GM23338 (cell line): ENCODE measurements at regions not wholly inside any gene's neighbourhood (a gene's known extent, or its start where the extent isn't known, plus 50 kb on each side); places are given as distances from the start of the nearest gene placed in this dataset.

ENCODE experiments used
- ATAC-seq: fragments of 200-7000 bp; cut with Tn5 transposase; 3 replicates; pipeline ENCODE4 v1.9.1; 2020
- DNase-seq: peaks from one replicate; pipeline ENCODE4 v3.0.0-alpha.2; 2015; ENCODE audit warnings: low spot score
- H2AFZ ChIP-seq: fragments of 200-600 bp; sonication (generic); 2 replicates; pipeline ENCODE4 v1.8.0; 2016; ENCODE audit warnings: antibody characterized with exemption, mild to moderate bottlenecking, moderate library complexity
- H3F3A ChIP-seq: fragments of 200-600 bp; sonication (generic); replicated peaks from 2 replicates; pipeline ENCODE4 v1.8.0; 2017; ENCODE audit warnings: antibody characterized with exemption, mixed run types, low read depth
- H3K27ac ChIP-seq: fragments of 200-600 bp; sonication (generic); 2 replicates; pipeline ENCODE4 v1.6.1; 2016; ENCODE audit warnings: low read depth
- H3K27me3 ChIP-seq: fragments of 200-600 bp; sonication (generic); 2 replicates; pipeline ENCODE4 v1.8.0; 2016; ENCODE audit warnings: mild to moderate bottlenecking, mixed run types, moderate library complexity; ENCODE audit not compliant: insufficient read depth
- H3K36me3 ChIP-seq: fragments of 200-600 bp; sonication (generic); 2 replicates; pipeline ENCODE4 v1.8.0; 2016; ENCODE audit warnings: mild to moderate bottlenecking; ENCODE audit not compliant: insufficient read depth
- H3K4me1 ChIP-seq: fragments of 200-600 bp; sonication (generic); 2 replicates; pipeline ENCODE4 v1.8.0; 2016; ENCODE audit warnings: mild to moderate bottlenecking, moderate library complexity; ENCODE audit not compliant: insufficient read depth
- H3K4me2 ChIP-seq: fragments of 200-600 bp; sonication (generic); 2 replicates; pipeline ENCODE4 v1.7.1; 2017; ENCODE audit warnings: mixed run types
- H3K4me3 ChIP-seq: fragments of 200-600 bp; sonication (generic); 2 replicates; pipeline ENCODE4 v1.6.1; 2016; ENCODE audit warnings: mixed run types
- H3K79me2 ChIP-seq: fragments of 200-600 bp; sonication (generic); replicated peaks from 2 replicates; pipeline ENCODE4 v1.8.0; 2017; ENCODE audit warnings: mild to moderate bottlenecking; ENCODE audit not compliant: insufficient read depth
- H3K9me2 ChIP-seq: fragments of 200-600 bp; sonication (generic); 2 replicates; pipeline ENCODE4 v1.8.0; 2017; ENCODE audit not compliant: insufficient read depth
- H4K20me1 ChIP-seq: fragments of 200-600 bp; sonication (generic); replicated peaks from 2 replicates; pipeline ENCODE4 v1.8.0; 2017; ENCODE audit warnings: mild to moderate bottlenecking; ENCODE audit not compliant: insufficient read depth
- H3K27ac Mint-ChIP-seq: 2 replicates; pipeline ENCODE4 v1.8.0; 2020; ENCODE audit warnings: inconsistent platforms, mild to moderate bottlenecking, moderate library complexity, mixed read lengths
- H3K27me3 Mint-ChIP-seq: 3 replicates; pipeline ENCODE4 v1.8.0; 2022; ENCODE audit warnings: low read depth, mild to moderate bottlenecking, moderate library complexity, mixed read lengths, inconsistent platforms; ENCODE audit not compliant: insufficient read depth, poor library complexity
- H3K36me3 Mint-ChIP-seq: 3 replicates; pipeline ENCODE4 v1.8.0; 2021; ENCODE audit warnings: low read depth, mild to moderate bottlenecking, inconsistent platforms, moderate library complexity, mixed read lengths
- H3K4me1 Mint-ChIP-seq: 3 replicates; pipeline ENCODE4 v1.8.0; 2020; ENCODE audit warnings: mild to moderate bottlenecking, inconsistent platforms, mixed read lengths
- H3K4me3 Mint-ChIP-seq: 3 replicates; pipeline ENCODE4 v1.8.0; 2021; ENCODE audit warnings: moderate library complexity, mild to moderate bottlenecking, inconsistent platforms, mixed read lengths
- H3K9me3 Mint-ChIP-seq: 3 replicates; pipeline ENCODE4 v1.8.0; 2020; ENCODE audit warnings: moderate library complexity, mild to moderate bottlenecking, inconsistent platforms, mixed read lengths
- CREB1 ChIP-seq: fragments of 250-450 bp; sonication (Bioruptor Pico); IDR thresholded peaks from 2 replicates; pipeline ENCODE4 v1.5.0; 2020; ENCODE audit warnings: low read depth, mild to moderate bottlenecking, moderate library complexity
- EZH2 ChIP-seq: fragments of 200-600 bp; sonication (generic); IDR thresholded peaks from one replicate; pipeline ENCODE4 v1.8.0; 2017; ENCODE audit warnings: antibody characterized with exemption, mild to moderate bottlenecking, low read depth; ENCODE audit not compliant: unreplicated experiment
- NANOG ChIP-seq: IDR thresholded peaks from 2 replicates; pipeline ENCODE4 v1.6.1; 2016; ENCODE audit warnings: antibody characterized with exemption, borderline replicate concordance
- ZNF114 ChIP-seq: fragments of 250-450 bp; sonication (Bioruptor Pico); IDR thresholded peaks from 2 replicates; pipeline ENCODE4 v1.5.0; 2020; ENCODE audit warnings: mild to moderate bottlenecking, moderate library complexity
- TF ChIP-seq, protein P1 (sequence below), 2 experiments: fragments of 200-600 bp in 1 of 2; sonication (generic) in 1 of 2; conservative IDR thresholded peaks; 2 replicates each; pipeline versions ENCODE4 v1.5.1 to v1.6.1; 2016 to 2017; ENCODE audit warnings: antibody characterized with exemption in 2 of 2, low read depth in 2 of 2, mild to moderate bottlenecking in 2 of 2, moderate library complexity in 1 of 2
- TF ChIP-seq, protein P2 (sequence below): IDR thresholded peaks from 2 replicates; pipeline ENCODE4 v1.6.1; 2016; ENCODE audit warnings: antibody characterized with exemption
- TF ChIP-seq, protein P3 (sequence below): IDR thresholded peaks from one replicate; pipeline ENCODE4 v1.6.1; 2018; ENCODE audit warnings: antibody characterized with exemption; ENCODE audit not compliant: unreplicated experiment

DNA sequence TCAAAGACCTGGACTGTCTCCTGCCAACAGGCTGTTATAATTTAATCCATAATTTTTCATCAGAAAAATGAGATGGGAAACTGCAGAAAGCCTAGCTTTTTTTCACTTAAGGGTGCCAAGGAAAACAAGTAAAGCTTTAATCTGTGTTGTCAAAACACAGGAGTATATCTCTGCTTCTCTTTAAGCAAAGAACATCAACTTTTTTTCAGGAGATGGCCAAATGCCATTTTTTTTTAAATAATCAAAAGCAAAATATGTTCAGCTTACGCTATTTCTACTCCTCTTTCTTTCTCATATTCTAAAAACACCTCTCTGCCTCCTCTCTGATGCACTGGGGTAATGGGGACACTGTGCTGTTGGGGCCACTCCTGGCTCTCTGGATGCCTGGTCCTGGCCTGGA is 73.1 kb upstream of the NXPH2 start (continued):
- TF ChIP-seq, protein P1, sequence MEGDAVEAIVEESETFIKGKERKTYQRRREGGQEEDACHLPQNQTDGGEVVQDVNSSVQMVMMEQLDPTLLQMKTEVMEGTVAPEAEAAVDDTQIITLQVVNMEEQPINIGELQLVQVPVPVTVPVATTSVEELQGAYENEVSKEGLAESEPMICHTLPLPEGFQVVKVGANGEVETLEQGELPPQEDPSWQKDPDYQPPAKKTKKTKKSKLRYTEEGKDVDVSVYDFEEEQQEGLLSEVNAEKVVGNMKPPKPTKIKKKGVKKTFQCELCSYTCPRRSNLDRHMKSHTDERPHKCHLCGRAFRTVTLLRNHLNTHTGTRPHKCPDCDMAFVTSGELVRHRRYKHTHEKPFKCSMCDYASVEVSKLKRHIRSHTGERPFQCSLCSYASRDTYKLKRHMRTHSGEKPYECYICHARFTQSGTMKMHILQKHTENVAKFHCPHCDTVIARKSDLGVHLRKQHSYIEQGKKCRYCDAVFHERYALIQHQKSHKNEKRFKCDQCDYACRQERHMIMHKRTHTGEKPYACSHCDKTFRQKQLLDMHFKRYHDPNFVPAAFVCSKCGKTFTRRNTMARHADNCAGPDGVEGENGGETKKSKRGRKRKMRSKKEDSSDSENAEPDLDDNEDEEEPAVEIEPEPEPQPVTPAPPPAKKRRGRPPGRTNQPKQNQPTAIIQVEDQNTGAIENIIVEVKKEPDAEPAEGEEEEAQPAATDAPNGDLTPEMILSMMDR (conservative IDR thresholded peaks at IDR 0.05; ENCODE audit: low read depth in 2 of 2) = no peak
- TF ChIP-seq ZNF114 (no peak), NANOG (no peak)

DNA sequence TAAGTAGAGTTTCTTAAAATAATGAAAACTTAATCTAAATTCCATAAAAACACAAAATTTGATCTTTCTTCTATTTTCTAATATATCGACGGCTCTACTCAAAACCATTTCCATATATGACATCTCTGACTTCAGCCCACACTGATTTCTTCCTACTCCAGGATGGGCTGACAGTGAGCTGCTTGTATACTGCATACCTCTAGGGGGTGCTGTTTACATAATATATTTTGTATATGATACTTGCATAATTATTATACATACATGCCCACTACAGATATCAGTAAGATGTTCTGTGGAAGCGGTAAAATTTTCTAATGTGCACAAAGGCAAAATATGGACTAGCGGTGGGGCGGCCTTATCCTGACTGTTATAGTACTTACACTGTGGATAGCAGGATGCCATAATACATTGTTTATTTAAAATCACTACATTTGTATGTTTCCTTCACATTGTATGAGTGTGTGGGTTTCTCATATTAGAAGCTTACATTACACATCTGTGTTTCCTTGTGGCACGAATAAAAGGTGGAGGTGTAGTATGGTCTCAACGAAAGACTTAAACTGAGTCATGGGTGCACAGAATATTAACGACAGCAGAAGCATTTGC is 66.1 kb upstream of the NXPH2 start:
- H3K4me2 ChIP-seq = no peak overlapping the region
- Mint-ChIP-seq H3K4me3 (no peak overlapping the region), H3K27ac (no peak overlapping the region)

More for the DNA sequence above, 66.1 kb upstream of the NXPH2 start:
- DNase-seq (peak; percentile 62), ATAC-seq (peak; percentile 59)
- Histone ChIP-seq H3K9me2 (no peaks in the 10 kb centered on the region), H3K36me3 (no peaks in the 10 kb centered on the region), H3K79me2 (no peaks in the 10 kb centered on the region), H3F3A (no peaks in the 10 kb centered on the region), H3K4me3 (no peak overlapping the region), H3K27me3 (no peaks in the 10 kb centered on the region), H3K4me1 (no peaks in the 10 kb centered on the region), H2AFZ (no peak overlapping the region), H4K20me1 (no peaks in the 10 kb centered on the region), H3K27ac (no peak overlapping the region)
- Mint-ChIP-seq H3K36me3 (no peaks in the 10 kb centered on the region), H3K27me3 (no peaks in the 10 kb centered on the region), H3K4me1 (no peaks in the 10 kb centered on the region), H3K9me3 (no peaks in the 10 kb centered on the region)
- TF ChIP-seq, protein P2, sequence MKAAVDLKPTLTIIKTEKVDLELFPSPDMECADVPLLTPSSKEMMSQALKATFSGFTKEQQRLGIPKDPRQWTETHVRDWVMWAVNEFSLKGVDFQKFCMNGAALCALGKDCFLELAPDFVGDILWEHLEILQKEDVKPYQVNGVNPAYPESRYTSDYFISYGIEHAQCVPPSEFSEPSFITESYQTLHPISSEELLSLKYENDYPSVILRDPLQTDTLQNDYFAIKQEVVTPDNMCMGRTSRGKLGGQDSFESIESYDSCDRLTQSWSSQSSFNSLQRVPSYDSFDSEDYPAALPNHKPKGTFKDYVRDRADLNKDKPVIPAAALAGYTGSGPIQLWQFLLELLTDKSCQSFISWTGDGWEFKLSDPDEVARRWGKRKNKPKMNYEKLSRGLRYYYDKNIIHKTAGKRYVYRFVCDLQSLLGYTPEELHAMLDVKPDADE = no peak
- TF ChIP-seq EZH2 (no peak), NANOG (no peak), CREB1 (no peak)
- TF ChIP-seq, protein P3, sequence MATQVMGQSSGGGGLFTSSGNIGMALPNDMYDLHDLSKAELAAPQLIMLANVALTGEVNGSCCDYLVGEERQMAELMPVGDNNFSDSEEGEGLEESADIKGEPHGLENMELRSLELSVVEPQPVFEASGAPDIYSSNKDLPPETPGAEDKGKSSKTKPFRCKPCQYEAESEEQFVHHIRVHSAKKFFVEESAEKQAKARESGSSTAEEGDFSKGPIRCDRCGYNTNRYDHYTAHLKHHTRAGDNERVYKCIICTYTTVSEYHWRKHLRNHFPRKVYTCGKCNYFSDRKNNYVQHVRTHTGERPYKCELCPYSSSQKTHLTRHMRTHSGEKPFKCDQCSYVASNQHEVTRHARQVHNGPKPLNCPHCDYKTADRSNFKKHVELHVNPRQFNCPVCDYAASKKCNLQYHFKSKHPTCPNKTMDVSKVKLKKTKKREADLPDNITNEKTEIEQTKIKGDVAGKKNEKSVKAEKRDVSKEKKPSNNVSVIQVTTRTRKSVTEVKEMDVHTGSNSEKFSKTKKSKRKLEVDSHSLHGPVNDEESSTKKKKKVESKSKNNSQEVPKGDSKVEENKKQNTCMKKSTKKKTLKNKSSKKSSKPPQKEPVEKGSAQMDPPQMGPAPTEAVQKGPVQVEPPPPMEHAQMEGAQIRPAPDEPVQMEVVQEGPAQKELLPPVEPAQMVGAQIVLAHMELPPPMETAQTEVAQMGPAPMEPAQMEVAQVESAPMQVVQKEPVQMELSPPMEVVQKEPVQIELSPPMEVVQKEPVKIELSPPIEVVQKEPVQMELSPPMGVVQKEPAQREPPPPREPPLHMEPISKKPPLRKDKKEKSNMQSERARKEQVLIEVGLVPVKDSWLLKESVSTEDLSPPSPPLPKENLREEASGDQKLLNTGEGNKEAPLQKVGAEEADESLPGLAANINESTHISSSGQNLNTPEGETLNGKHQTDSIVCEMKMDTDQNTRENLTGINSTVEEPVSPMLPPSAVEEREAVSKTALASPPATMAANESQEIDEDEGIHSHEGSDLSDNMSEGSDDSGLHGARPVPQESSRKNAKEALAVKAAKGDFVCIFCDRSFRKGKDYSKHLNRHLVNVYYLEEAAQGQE = no peak
- TF ChIP-seq, protein P1 (conservative IDR thresholded peaks at IDR 0.05; ENCODE audit: low read depth in 2 of 2) = peak; percentile 70 to 97
